ENCODE measurements at regions not wholly inside any gene's neighbourhood (a gene's known extent, or its start where the extent isn't known, plus 50 kb on each side); places are given as distances from the start of the nearest gene placed in this dataset.

DNA sequence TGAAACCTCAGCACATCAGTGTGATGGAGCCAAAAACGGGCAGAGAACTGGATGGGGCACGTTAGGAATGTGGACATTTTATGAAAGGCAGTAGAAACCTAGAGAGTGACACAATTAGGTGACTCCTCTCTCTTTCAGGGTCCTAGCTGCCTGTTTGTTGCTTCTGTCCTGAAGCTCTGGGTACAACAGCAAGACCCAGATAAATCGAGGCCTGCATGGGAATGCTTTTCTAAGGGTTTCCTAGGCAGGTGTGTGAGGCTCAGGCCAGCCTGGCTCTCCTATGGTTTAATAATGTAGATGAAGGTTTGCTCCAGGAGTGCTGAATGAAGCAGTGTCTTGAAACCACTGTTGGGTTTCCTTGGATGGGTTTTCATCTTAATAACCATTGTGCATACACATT, 517.1 kb upstream of the RAB6C start:
- DNase-seq (ENCODE audit: low read depth in 2 of 2): no peak

DNA sequence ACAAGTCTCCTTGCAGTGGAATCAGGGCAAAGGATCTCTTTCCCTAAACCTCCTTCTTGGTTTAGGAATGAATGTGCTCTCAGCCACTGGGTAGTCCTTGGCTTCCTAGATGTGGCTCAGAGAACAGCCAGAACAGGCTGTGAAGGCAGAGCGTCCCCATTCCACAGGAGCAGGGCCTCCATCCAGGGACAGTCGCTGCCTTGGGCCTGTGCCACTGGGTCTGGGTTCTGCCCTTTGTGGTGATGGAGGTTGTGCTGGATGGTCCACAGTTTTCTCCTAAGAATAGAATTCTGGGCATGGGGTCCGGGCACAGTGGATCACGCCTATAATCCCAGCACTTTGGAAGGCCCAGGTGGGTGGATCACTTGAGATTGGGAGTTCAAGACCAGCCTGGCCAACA, 516.5 kb upstream of the RAB6C start:
- DNase-seq (ENCODE audit: low read depth in 2 of 2): no peak

DNA sequence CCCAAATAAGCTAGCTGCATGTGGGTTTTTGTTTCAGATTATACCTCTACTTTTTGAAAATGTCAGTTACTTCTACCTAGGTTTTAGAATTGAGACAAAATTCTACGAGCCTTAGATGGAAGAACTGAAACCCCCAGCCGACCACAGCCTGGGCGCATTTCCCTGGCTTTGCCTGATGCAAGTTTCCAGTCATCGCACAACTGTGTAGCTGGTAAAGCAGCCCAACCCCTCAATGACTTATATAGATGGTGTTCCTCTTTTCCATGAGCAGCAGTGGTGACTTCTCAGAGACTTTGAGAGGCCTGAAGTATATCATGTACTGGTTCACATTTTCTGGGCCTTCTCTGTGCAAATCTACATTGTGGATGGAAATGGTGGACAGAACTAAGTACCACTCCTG, 515.4 kb upstream of the RAB6C start:
- no peak for DNase-seq (ENCODE audit: low read depth in 2 of 2)

DNA sequence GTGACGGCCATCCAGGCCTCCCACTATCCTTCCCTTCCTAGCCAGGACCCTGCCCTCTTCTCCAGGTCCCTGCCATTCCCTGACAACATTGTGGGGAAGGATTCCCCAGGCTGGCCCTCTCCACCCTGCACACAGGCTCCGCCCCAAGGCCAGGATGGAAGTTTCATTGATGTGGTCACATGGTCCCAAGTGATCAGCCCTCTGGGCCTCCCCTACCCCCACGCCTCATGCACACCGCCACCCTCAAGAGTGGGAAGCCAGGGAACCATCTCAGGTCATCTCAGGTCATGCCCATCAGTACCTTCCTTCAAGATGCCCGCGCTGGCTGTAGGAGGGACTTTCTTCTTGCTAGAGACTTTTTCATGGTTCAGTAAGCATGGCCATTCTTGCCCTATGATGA, 514.8 kb upstream of the RAB6C start:
- no peak for DNase-seq (ENCODE audit: low read depth in 2 of 2)

DNA sequence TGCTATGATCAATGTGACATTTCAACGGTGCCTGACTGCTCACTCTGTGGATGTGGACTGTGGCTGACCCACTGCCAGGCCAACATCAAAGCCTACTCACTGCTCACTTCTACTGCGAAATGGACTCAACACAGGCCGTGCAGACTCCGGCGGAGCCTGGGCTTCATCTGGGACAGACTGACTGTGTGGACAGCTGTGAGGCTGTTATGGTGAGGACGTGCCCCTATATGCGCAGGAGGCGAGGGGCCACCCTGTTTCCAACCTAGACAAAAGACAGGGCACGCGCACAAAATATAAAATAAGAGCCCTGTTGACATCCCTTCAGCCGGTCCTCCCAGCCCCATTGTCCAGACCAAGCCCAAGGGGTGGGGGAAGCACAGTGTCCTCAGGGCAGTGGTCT, 514.4 kb upstream of the RAB6C start:
- no peak for DNase-seq (ENCODE audit: low read depth in 2 of 2)

DNA sequence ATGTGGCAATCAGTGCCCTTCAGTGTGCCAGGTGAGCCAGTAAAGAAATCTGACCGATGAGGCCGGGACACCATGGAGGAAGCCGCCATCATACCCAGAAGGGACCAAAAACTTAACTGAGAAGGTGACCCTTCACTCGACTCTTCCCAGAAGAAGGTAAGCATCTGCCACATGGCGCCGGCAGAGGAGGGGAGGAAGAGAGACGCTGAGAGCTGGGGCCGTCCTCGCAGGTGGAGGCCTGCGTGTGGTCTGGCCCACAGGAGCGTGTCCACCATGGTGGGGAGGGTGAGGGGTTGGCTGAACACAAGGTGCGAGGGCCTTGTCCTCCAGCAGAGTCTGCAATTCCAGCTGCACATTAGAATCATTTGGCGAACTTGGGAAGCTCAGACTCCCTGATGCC, 513.1 kb upstream of the RAB6C start:
- DNase-seq (ENCODE audit: low read depth in 2 of 2): no peak

DNA sequence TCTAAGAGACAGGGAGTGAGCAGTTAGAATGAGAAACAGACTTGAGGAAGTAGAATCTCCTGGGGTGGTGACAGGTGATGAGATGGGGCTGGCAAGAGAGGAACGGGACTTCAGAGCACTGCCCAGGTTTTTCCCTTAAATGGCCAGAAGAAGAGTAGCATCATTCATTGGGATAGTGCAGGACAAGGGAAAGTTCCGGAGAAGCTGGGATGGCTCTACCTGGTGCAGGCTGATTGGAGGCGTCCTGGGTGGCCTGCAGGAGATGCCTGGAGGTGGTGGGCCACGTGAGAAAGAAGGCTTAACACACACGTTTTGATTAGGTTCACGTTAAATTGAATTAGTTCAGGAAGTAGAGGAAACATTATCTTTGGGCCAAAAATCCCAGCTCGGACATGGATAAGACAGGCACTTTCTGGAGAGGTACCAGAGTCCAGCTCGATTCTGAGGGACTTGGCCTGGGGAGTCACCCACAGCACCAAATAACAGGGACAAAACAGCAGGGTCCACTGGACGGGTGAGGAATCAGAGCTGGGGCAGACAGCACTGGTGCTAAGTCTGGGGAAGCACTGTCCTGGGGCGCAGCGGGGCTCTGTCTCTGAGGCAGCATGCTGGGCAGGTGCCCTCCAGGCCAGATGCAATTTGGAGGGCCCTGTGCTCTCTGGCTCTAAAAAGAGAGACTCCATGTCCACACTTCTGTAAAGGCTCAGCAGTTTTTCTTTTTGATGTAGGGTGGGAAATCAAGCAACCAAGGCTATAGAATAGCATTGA, 512.3 kb upstream of the RAB6C start:
- DNase-seq (ENCODE audit: low read depth in 2 of 2): no peak

DNA sequence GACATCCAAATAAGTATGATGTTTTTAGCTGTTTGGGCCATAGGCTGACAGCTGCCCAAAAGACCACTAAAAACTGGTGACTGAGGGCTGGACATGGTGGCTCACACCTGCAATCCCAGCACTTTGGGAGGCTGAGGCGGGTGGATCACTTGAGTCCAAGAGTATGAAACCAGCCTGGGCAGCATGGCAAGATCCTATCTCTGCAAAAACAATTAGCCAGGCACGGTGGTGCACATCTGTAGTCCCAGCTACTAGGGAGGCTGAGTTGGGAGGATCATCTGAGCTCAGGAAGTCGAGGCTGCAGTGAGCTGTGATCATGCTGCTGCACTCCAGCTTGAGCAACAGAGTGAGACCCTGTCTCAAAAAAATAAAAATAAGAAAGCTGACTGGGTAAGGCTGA, 511.5 kb upstream of the RAB6C start:
- no peak for DNase-seq (ENCODE audit: low read depth in 2 of 2)

DNA sequence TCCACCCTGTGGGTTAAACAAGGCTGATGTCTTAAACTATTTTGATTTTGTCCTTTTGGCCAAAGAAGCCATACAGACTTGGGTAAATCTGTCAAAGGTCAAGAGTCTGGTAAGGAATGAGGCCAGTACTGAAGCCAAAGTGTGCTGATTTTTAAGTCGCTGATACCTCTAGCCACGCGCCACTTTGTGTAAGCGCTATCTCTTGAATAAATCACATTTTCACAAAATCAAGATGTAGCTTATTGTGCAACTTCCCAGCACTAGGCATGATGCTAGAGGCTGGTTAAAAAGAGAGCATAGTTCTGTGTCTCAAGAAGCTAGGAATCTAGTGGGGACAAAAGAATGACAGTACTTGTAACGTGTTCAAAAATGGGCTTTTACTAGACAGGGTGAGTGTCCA, 510.6 kb upstream of the RAB6C start:
- DNase-seq (ENCODE audit: low read depth in 2 of 2): no peak

DNA sequence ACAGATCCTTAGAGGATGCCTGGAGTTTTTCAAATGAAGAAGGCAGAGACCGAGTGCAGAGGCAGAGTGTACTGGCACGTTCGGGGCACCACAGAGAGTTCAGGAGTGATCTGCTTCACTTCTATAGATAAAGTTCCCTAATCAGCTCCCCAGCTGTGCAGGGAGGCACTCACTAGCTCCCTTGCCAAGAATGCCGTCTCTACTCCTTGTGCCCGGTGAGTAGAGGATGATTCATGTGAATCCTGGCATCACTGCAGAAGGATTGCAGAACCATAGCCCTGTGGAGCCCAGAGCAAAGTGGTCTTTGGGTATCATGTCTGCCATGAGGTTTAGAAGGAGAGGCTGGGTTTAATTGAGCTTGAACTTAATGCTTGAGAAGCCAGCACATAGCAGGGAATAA, 510.1 kb upstream of the RAB6C start:
- DNase-seq (ENCODE audit: low read depth in 2 of 2): no peak

DNA sequence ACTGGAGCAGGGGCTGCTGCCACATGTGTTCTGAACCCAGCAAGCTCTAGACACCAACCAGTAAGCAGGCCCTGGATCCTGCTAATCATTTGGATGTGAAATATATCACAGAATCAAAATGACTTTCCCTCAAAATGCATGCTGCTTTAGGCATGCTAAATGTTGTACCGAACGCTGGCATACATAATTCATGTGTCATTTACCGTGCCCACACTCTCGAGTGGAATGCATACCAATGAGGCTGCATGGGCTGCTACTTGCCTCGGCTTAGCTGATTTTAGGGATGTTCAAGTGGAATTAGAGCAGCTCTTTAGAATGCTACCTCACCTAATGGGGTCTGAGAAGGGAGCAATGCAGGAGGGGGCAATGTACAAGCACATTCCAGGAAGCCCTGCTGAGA, 509.6 kb upstream of the RAB6C start:
- no peak for DNase-seq (ENCODE audit: low read depth in 2 of 2)

DNA sequence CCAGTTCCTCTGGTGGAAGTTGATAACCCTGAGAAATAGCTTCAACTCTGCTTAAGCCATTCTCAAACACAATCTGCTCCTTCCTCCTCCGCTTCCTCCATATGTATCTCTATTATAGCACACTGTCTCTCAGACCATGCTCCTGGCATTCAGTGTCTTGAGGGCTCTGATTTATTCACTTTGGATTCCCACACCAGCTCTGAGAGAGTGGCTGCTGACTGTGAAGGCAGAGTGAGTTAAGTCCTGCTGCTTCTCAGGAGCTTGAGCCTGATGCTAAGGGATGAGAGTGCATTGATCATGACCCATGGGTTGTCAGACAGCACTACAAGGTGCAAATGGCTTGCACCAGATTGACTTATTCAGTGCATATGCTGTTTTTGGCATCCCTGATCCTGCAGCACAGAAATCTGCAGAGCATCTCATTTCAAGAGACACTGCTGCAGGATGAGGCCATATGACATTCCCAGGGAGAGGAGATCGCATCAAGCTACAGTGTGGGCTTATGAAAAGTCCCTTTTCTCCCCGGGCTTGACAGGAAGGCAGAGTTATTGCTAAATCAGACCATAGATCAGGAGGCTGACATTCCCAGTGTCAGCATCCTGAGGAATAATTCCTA, 500.5 kb upstream of the RAB6C start:
- no peak for DNase-seq (ENCODE audit: low read depth in 2 of 2)

DNA sequence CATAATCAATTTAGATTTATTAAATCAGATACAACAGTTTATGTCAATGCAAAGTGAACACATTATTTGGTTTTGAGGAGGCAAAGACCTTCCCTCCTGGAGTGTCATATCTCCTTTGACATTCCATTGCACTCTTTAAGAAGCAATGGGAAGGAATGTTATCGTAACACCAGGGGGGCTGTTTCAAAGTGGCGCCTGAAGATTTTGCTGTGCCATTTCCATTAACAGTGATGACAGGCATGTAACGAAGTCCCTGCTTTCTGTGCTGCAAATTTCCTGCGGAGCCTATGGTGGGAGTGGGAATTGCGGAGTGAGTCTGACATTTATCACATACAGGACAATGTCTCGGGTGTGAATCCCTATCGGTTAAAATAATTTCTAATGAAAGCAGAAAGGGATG, 499.6 kb upstream of the RAB6C start:
- no peak for DNase-seq (ENCODE audit: low read depth in 2 of 2)

DNA sequence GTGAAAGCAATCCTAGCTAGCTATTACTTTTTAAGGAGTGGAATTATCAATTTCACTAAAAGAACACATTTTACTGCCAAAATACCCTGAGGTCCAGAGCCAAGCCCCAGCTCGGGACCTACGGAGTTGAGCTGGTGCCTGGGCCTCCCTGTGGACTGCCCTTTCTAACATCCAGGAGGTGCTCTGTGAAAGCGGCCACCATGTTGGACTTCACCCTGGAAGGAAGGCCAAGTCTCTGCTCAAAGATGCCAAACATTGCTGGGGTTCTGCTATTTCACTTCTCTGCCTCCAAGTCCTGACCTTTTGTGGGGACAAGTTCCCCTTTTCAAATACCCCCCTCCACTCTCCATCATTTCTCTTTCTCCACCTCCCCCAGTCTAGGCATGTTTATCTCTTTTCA, 498.7 kb upstream of the RAB6C start:
- no peak for DNase-seq (ENCODE audit: low read depth in 2 of 2)

DNA sequence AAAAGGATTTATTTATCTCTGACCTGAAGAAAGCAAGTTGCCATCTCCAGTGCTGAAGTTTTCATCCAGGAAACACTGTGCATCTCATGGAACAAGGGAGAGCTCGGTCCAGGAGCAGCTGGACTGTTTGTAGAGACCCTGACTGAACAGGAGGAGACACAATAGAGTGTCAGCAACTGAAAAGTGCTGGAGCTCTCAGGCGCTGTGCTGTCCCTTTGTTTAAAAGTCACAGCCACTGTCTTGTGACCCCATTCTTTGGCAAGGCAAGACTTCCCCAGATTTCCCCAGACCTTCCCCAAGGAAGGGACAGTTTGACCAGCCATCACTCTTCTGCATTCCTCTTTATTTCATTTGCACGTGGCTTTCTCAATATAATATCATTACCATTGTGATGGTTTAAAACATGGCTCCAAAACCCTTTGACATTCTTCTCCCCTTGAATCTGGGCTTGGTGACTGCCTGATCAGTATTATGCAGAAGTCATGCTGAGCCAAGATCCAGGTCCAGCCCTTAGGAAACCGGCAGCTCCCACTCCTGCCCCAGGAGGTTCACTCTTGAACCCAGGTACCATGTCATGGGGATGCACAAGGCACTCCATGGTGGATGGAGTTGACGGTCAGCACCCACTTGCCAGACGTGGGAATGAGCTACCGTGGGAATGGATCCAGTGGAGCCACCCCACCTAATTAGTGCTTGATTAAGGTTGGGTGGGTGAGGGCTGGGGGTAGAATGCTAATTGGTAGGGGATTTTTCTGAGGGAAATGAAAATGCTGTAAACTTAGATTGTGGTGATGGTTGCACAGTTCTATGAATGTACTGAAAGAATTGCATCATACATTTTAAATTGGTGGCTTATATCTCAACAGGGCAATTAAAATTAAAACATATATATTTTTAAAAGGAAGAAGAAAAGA, 497.9 kb upstream of the RAB6C start:
- no peak for DNase-seq (ENCODE audit: low read depth in 2 of 2)

DNA sequence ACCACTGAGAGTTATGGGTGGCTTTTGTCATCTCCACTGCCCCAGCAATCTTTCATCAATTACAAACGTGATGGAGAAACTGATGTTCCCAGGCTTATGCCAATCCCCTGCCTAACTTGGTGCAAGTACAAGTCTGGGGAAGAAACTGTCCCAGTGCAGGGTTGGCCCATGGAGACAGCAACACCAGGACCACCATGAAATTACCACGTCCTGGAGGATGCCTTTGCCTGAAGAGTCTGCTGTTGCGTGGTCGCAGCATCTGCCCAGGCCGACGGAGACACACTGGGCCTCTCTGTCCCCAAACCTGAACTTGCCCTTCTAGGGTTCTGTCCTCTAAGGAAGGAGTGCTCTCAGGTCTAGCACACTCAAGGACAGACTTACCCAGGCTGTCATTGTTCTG, 496.8 kb upstream of the RAB6C start:
- no peak for DNase-seq (ENCODE audit: low read depth in 2 of 2)

DNA sequence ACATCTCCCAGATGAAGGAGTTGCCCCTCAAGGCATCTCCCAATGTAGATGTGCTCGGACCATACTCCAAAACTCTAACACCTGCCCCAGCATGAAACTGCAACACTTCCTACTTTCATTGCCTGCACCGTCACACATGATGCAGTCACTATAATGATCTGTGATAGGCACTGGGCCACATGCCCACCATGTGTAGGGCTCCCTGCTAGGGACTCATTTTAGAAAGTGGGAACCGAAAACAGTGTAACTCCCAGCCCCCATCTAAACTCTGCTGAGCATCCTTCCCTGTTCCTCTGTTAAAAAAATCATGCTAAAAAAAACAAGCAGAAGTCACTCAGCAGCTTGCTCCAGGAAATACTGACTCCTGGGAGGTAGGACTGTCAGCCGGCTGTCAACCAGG, 496.1 kb upstream of the RAB6C start:
- DNase-seq (ENCODE audit: low read depth in 2 of 2): no peak

DNA sequence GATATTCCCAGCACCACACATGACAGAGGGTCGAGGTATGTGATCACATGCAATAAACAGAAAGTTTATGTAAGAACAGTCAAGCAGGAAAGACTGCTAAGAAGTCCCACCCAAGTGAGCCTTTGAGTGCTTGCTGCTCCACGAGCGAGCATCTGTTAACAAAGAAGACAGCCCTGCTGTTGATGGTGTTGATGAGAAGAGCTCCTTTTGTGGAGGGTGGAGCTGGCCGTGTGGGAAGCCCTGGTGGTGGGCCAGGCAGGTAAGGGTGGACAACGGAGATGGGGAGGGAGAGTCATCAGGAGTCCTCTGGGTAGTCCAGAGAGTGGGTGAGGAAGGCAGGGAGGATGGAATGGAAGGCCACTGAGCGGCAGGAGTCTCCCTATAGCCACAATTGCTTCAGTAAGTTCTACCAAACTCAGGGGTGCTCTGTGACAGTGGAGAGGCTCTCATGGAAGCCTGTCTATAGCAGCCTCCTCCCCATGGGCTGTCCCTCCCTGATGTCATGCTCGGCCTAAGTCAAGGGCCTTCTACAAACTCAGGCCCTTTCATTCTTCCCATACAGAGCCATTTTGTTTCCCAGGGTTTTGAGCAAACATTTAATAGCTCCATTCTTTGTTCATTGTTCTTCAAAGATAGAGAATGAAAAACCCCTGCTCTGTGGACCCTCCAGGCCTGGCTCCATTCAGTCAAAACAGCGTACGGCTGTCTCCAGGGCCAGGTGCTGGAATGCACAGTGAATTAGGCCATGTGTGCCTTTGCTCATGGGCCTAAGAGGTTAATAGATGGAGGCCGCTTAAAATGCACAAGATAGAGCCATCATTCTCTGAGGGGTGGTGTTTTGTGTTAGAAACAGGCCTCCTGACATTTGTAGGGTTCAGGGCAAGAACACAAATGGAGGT, 494.2 kb upstream of the RAB6C start:
- no peak for DNase-seq (ENCODE audit: low read depth in 2 of 2)

DNA sequence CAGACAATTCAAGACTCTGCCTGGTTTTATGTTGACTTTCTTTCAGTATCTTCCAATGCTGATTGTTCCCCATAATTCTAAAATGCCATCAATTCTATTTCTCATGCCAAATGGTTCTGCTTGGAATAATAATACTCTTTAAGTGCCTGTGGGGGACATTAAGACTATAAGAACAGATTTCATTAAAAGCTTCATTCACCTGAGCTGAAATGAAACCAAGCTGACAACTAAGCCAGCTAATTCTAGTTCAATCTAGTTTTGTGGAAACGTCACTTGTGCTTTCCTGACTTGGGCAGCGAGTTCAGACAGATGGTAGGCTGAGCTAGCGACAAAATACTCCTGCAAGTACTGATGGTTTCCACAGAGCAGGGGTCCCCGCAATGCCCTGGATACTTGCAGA, 491.1 kb upstream of the RAB6C start:
- no peak for DNase-seq (ENCODE audit: low read depth in 2 of 2)

DNA sequence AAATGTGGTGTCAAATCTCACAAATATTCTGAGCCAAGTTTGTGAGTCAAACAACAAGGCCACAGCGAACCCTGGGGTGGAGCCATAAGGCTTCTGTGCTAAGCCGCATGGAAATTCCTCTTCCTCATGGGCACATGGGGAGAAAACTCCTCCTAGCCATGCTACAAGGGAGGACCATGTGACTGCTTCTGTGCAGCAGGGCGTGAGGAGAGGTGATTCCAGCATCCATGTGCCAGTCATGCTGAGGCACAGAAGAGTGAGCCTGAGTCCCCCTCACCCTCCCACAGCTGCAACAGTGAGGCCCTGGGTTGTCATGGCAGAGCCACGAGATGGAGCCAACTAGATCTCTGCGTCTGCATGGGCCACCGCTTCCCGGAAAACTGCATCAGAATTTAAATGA, 488.8 kb upstream of the RAB6C start:
- DNase-seq (ENCODE audit: low read depth in 2 of 2): no peak

DNA sequence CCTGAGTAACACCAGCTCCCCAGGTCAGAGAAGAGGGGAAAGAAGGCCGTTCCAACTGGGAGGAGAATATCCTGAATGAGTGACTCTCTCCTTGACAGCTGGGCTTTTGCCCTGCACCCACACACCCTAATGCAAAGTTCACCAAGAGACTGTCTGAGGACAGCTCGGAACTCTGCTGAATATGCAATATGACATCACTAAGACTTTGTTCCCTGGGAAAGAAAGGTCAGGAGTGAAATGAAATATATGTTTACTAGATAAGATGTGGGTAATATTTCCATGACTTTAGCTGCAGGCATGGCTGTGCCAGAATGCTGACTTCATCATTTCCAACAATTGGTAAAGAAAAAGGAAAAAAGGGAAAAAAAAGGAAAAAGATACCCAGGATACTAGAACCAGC, 488.2 kb upstream of the RAB6C start:
- DNase-seq (ENCODE audit: low read depth in 2 of 2): no peak

DNA sequence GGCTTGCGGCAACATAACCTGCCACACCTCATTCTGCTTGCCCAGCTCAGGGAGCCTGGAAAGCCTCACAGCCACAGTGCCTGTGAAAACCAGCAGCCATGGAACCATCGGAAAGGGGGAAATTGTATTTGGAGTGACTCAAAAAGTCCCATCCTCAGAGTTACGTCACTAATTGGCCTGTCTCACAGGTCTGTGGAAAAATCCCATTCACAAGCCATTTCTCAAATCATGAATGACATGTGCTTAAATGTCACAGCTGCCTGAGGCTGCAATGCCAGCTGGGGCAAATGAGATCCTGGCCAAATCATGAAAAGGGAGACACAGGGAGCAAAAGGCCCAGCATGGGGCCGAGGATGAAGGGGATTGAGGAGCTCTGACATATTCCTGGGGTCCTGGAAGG, 486.9 kb upstream of the RAB6C start:
- DNase-seq (ENCODE audit: low read depth in 2 of 2): no peak

Data from stimulated activated CD8-positive, alpha-beta memory T cell treated with anti-CD3 and anti-CD28 coated beads, Interleukin-2, amount 100 ng/mL, for 1 hour (primary cell).